ENCODE measurements at regions not wholly inside any gene's neighbourhood (a gene's known extent, or its start where the extent isn't known, plus 50 kb on each side); places are given as distances from the start of the nearest gene placed in this dataset.

DNA sequence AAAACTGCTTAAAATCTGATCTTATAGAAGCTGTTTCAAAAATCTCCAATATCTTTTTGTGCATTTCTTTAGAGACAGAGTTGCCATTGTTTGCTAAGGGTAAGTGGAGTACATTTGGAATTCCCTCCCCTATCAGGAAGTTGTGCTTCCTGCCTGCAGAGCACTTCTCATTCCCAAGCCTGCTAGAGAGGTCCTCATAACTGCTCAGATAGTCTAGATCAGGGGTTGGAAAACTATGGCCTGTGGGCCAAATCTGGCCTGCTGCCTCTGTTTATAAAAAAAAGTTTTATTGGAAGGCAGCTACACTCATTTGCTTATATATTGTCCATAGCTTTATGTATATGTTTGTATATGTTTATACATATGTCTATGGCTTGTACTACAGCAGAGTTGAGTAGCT is 333.7 kb upstream of the PROK2 start:
- DNase-seq = no peak

- DNase-seq = no peak
Measured at GRCh38 chr3:72116226-72116625, 331.3 kb upstream of the PROK2 start.

DNA sequence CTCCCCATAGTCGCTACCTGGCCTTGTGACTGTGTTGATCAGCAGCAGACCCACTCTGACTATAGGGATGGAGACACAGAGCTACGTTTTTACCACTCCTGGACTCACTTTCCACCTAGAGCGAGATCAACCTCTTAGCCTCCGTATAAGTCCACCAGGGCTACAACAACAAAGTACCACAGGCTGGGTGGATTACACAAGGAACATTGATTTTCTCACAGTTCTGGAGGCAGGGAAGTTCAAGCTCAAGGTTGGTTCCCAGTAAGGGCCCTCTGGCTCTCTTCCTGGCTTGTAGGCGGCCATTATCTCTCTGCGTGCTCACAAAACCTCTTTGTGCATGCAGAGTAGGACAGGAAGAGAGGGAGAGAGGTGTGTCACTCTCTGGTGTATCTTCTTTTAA is 330.4 kb upstream of the PROK2 start:
- no peak for DNase-seq

DNA sequence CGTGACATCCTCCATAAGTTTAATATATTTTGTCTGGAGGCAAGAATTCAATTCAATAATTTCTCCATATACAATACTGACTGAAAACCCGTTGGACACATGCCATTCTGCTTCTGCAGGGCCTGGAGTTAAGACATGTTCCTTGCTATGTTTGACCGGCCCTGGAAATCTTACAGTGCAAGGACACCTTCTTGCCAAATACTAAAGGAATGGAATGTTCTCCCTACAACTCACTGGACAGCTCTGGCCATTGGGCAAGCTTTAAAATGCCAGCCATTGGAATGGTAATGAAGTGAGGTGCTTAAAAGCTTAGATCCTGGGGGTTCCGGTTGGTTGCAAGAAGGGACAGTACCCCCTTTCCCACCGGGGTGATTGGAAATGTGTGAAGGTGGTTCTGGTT is 329.8 kb upstream of the PROK2 start:
- no peak for DNase-seq

DNA sequence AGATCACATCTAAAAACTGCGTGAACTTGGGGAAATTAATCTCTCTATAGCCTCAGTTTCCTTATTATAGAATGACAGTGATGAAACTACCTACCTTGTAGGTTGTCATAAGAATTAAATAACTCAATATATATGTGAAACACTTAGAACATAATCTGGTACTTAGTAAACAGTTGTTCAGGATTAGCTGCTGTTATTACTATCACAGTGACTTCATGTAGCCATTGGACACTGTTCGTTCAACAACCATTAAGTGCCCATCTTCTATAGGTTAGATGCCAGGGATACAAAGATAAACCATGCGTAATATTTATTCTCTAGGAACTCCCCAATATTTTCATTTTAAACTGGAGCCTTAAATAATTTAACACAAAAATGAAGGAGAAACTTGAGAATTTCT is 329.0 kb upstream of the PROK2 start:
- DNase-seq = no peak

- no peak for DNase-seq
Measured at GRCh38 chr3:72113564-72113963, 328.6 kb upstream of the PROK2 start.

- no peak for DNase-seq
Measured at GRCh38 chr3:72112435-72112834, 327.5 kb upstream of the PROK2 start.

GRCh38 chr3:72111265-72112205 is 326.6 kb upstream of the PROK2 start:
- DNase-seq = no peak

DNA sequence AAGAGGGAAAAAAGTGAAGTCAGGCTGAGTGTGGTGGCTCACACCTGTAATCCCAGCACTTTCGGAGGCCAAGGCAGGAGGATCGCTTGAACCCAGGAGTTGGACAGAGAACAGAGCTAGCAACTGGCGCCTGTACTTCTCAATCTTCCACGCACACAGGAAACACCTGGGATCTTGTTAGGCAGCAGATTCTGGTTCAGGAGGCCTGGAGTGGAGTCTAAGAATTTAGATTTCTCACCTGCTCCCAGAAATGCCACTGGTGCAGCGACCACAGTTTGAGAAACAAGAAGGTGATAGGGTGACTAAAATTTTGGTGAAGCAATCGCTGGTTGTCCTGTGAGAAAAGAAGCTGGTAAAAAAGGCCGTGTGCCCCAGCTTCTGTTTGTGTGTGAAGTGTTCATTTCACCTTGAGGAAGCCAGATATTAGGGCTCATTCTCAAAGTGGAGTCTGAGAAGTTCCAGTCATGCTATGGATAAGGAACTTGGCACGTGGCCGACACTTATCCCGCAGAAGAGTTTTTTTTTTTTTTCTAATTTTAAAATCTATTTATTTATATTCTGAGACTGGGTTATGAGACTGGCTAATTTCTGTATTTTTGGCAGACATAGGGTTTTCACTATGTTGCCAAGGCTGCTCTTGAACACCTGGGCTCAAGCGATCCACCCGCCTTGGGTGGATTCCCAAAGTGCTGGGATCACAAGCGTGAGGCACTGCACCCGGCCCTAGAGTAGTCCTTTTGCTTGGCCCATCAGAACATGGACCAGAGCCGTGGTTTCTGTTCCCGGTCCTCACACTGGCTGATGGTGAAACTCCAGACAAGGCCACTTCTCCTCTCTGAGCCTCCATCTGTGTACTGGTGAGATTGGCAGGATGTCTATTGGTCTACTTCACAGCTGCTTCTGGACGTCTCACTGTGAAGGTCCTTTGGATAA is 324.6 kb upstream of the PROK2 start:
- no peak for DNase-seq

DNA sequence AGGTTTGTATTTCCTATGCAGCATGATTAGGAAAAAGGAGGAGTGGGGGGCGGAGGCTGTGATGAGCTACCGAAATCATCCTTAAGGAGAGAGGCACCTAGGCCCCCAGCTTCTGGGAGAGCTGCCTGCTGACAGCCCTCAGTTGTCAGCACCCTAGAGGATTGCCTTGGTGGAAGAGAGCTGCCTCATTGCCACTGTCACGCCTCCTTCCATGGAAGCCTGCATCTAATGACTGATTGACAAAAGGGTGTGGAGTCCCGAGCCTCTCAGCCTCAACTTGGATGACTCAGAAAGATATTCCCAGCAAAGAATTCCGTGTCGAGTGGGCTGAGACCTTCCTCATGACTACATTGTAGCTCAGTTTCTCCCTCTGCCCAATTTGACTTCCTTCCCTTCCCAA is 320.4 kb upstream of the PROK2 start:
- DNase-seq = no peak

- no peak for DNase-seq
Measured at GRCh38 chr3:72102112-72102616, 317.2 kb upstream of the PROK2 start.

DNA sequence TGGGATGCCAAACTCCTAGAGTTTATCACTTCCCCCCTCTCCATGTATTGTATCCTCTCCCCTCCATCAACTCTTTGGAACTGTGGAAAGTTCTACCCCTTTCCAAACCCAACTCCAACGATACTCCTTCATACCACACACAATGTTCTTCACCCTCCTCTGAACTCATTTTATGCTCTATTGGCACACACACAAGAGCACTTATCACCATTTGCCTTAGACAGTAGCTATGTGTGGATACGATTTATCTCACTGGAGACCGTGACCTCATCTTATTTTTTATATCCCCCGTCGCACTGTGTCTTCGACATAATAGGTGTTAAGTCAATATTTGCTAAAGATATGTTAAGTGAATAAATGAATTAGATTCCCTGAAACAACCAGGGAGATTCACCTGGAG is 316.5 kb upstream of the PROK2 start:
- no peak for DNase-seq

GRCh38 chr3:72100601-72101187 is 315.7 kb upstream of the PROK2 start:
- DNase-seq = no peak

GRCh38 chr3:72100080-72100511 is 315.1 kb upstream of the PROK2 start:
- no peak for DNase-seq

DNA sequence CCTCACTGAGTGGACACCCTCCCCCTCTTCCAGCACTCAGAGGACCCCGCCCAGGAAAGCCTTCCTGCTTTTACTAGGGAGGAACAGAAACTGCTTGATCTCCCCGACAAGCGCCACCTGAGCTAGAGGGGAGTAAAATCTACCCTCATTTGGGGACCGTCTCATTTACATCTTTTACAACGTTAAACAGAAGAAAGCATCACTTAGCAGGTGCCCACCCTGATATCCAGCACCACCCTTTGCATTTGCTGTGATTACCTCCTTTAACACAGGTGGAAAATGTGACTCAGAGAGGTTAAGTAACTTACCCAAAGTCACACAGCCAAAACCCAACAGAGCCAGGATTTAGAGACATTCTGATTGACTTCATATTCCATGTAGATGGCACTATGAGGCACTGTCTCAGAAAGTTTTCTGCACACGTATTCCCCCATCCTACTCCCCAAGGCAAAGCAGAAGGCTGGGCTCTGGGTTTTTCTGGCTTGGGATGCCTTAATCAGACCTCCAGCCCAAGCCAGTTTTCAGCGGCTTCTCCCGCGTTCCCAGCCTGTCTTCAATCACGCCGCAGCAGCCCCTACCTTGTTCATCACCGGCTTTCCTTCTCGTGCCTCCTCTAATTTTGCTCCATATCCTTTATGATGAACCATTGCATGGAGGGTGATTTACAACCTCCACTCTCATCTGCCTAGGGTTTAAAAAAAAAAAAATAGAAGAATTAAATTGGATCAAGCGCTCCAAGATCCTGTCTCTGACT is 314.6 kb upstream of the PROK2 start:
- no peak for DNase-seq

DNA sequence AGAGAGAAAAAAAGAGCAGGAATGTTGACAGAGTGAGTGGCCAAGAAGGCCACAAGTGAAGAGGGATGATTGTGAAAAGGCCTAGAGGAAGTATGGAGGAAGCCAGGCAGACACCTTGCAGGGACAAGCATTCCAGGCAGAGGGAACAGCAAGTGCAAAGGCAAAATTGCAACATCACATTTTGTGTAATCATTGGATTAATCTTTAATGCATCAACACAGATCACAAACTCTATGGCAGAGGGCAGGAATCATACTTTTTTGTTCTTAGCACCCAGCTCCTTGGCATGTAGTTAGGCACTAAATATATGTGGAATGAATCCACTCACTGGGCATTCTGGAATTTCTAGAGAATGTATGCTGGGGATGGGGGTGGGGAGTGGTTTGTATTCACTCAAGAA is 312.1 kb upstream of the PROK2 start:
- DNase-seq = no peak

DNA sequence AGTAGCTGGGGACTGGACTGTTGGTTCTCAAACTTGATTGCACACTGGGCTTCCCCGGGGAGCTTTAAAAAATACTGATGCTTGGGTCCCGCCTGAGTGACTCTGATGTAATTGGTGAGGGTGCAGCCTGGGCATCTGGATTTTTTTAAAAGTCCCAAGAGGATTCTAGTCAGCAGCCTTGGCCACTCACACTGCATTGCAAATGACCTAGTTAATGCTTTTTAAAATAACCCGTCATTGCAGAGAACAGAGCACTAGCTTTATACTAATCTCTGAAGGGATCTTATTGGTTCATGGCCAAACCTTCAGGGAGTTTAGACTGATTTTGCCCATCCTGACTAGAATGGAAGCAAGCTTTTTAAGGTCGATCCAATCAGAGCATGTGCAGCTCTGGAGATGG is 310.6 kb upstream of the PROK2 start:
- DNase-seq = no peak

- DNase-seq = no peak
Measured at GRCh38 chr3:72093992-72094334, 309.0 kb upstream of the PROK2 start.

DNA sequence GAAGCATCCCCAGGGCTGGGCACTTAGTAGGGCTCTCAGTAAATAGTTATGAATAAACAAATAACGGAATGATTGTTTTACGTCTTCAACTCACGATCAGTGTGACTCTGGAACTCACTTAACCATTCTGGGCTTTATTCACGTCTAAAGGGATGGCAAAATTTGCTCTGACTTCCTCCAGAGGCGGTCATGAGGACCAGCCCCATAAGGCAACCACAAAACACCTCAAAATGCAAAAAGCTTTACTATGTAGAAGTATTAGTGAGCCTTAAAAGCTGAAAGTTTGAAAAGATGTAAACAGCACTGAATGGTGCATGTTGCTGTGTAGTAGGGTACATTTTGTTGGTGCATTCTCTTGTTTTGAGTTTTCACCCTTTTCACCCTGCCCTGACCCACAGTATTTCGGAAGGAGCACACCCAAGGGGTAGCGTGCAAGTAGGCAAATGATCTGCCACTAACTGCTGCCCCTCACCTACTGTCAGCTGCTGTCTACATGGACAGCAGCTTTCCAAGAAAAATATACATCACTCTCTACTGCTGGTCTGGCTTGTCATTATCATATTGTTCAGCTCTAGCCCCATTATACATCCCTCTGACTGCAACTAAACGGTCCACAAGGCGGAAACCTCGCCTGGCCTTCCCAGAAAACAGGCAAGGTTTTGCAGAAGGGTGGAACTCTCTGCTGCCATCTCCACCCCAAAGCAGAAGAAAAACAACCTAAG is 308.5 kb upstream of the PROK2 start:
- no peak for DNase-seq

DNA sequence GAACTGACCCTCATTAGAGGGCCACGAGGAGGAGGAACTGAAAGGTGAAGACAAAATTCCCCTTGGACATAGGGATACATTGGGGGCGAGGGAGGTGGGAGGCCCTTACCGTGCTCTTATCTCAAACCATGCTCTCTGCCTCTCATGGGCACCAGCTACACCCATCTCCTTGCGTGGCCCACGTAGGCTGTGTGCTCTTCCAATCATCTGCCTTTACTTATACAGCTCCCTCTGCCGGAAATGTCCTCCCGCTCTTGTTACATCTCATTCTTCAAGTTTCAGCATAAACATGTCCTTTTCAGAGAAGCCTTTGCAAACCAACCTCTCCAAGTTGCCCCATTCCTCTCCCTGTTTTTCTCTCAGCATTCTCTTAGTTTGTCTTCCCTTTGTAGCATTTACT is 307.8 kb upstream of the PROK2 start:
- DNase-seq = no peak

DNA sequence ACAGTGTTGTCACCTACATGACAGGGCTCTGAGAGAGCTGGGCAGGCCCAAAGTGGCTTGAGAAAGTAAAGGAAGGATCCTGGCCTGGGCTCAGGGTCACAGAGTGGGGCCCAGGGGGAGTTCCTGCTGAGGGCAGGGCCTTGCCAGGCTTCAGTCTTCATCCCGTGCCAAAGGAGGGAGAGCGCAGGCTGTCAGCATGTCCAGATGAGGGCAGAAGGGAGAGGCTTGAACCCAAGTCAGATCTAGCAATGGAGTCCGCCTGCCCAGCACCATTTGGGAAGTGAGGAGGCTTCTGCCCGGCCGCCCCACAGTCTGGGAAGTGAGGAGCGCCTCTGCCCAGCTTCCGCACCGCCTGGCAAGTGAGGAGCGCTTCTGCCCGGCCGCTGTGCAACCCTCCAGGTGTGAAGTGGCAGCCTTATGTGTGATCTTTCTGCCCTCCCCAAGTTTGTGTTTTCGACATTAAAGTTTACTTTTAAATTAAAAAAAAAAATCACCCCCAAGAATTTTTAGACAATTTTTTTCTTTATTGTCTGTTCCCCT is 303.6 kb upstream of the PROK2 start:
- no peak for DNase-seq

- no peak for DNase-seq
Measured at GRCh38 chr3:72087420-72087819, 302.5 kb upstream of the PROK2 start.

All from kidney glomerular epithelial cell (primary cell).